ENCODE measurements at regions not wholly inside any gene's neighbourhood (a gene's known extent, or its start where the extent isn't known, plus 50 kb on each side); places are given as distances from the start of the nearest gene placed in this dataset.

GRCh38 chr14:84013424-84013823 lies 1516.5 kb upstream of the FLRT2 start:
- DNase-seq (ENCODE audit: low read depth in 1 of 2, low spot score in 1 of 2) = no peak

DNA sequence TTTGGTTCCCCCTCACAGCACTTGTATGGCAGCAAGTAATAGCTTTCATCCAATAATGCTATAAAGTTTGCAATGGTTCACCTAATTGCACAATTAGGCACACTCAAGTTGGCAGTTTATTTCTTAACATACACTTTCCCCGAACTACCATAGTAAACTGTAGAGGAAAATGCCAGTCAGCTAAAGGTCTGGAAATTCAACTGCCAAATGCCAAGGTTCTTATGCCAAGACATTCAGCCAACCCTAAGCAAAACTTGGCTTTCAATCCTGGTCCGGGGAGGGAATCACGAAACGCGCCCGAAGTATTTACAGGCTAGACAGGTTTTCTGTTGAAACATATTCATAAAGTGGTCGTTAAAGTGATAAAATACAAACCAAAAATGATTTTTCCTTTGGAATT lies 1512.4 kb upstream of the FLRT2 start:
- DNase-seq (ENCODE audit: low read depth in 1 of 2, low spot score in 1 of 2) = no peak

DNA sequence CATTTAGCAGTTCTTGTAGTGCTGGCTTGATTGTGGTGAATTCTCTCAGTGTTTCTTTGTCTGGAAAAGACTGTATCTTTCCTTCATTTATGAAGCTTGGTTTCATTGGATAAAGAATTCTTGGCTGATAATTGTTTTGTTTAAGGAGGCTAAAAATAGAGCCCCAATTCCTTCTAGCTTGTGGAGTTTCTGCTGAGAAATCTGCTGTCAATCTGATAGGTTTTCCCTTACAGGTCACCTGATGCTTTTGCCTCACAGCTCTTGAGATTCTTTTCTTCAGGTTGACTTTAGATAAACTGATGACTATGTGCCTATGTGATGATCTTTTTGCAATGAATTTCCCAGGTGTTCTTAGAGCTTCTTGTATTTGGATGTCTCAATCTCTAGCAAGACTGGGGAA lies 1508.5 kb upstream of the FLRT2 start:
- DNase-seq (ENCODE audit: low read depth in 1 of 2, low spot score in 1 of 2) = no peak

DNA sequence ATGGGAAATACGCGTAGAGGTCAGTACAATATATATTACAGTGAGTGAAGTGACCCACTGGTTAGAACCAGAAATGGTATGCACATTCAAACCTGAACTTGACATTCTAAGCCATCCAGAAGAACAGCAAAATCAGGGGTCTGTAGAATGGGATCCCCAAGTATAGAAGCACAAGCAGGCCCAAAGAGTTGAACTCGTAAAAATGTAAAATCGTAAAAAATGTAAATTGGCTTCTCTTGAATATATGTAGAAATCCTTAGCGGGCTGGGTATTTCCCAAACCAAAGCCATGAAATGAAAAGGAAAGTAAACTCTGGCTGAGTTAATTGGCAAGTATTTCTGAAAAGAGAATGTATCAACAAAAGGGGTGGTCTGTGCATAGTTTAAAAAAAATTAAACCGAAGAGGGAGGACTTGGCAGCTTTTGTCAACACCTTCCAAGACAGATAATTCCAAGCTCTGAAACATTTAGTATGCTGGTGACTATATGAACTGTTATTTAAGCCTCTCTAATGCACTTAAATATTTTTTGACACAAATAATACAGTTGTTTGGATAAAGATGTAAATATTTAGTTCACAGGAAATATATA lies 1505.6 kb upstream of the FLRT2 start:
- no peak for DNase-seq (ENCODE audit: low read depth in 1 of 2, low spot score in 1 of 2)

DNA sequence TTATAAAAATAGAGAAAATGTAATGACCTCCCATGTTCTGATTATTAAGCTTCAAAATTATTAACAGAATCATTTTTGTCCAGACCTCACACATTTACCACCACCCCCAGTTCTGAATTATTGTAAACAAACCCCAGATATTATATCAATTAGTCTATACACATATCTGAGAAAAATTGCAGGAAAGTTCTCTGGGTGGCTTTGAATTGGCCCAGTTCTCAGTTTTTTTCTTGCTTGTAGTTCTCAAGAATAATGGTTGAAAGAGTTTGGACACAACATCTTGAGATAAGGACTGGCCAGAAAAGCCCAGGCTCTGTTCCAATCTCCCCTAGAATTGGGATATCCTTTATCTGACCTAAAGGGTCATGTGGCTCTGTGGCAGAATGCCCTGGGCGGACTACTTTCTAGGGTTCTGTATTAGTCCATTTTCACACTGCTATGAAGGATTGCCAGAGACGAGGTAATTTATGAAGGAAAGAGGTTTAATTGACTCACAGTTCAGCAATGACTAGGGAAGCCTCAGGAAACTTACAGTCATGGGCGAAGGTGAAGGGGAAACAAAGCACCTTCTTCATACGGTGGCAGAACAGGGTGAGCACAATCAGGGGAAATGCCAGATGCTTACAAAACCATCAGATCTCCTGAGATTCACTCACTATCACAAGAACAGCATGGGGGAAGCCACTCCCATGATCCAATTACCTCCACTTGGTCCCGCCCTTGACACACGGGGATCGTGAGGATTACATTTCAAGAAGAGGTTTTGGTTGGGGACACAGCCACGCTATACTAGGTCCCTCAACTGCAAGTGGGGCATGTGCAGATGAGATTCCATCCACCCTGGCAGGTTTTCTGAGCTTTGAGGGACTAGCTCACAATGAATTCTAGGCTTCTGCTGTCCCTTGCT lies 1504.6 kb upstream of the FLRT2 start:
- DNase-seq (ENCODE audit: low read depth in 1 of 2, low spot score in 1 of 2) = no peak

DNA sequence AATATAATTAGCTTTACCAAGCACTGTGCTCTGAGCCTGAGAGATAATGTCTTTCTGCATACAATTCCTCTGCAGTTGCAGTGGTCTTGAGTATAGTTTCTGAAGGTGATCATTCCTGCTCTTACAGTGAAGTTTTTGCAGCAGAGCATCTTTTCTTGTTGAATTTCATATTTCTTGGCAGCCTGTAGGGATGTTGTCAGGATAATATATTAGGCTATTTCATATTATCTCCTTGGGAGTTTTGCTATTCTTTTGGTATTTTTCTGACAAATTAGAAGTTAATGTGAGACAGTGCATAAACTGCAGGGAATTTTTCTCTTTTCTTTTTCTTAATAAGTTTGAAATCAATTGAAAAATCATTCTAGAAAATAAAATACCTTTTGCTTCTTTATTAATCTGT lies 1502.6 kb upstream of the FLRT2 start:
- no peak for DNase-seq (ENCODE audit: low read depth in 1 of 2, low spot score in 1 of 2)

- no peak for DNase-seq (ENCODE audit: low read depth in 1 of 2, low spot score in 1 of 2)
These were observed 1501.8 kb upstream of the FLRT2 start for GRCh38 chr14:84028080-84028604.

DNA sequence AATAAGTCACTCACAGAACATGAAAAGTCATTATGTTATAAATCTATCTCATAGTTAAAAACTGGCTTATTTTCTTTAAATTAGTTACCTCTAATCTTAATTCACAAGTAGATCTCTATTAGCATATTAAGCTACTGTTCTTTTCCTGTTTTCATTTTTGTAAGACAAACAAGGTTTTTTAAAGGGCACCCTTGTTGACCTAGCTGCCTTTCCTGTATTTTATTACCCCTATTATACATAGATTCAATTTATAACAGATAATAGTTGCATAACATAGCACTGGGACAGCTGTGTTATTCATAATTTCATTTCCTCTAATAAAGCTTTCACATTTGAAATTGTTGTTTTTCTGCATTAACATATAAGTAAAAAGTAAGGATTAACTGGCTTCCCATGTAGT lies 1500.7 kb upstream of the FLRT2 start:
- DNase-seq (ENCODE audit: low read depth in 1 of 2, low spot score in 1 of 2) = no peak

GRCh38 chr14:84029720-84030119 lies 1500.2 kb upstream of the FLRT2 start:
- no peak for DNase-seq (ENCODE audit: low read depth in 1 of 2, low spot score in 1 of 2)

- no peak for DNase-seq (ENCODE audit: low read depth in 1 of 2, low spot score in 1 of 2)
These were observed 1493.1 kb upstream of the FLRT2 start for GRCh38 chr14:84036840-84037239.

- no peak for DNase-seq (ENCODE audit: low read depth in 1 of 2, low spot score in 1 of 2)
These were observed 1492.4 kb upstream of the FLRT2 start for GRCh38 chr14:84037593-84037992.

GRCh38 chr14:84040101-84040500 lies 1489.8 kb upstream of the FLRT2 start:
- DNase-seq (ENCODE audit: low read depth in 1 of 2, low spot score in 1 of 2) = no peak

GRCh38 chr14:84041421-84041820 lies 1488.5 kb upstream of the FLRT2 start:
- no peak for DNase-seq (ENCODE audit: low read depth in 1 of 2, low spot score in 1 of 2)

- no peak for DNase-seq (ENCODE audit: low read depth in 1 of 2, low spot score in 1 of 2)
These were observed 1487.0 kb upstream of the FLRT2 start for GRCh38 chr14:84042992-84043391.

- no peak for DNase-seq (ENCODE audit: low read depth in 1 of 2, low spot score in 1 of 2)
These were observed 1465.4 kb upstream of the FLRT2 start for GRCh38 chr14:84064316-84065125.

DNA sequence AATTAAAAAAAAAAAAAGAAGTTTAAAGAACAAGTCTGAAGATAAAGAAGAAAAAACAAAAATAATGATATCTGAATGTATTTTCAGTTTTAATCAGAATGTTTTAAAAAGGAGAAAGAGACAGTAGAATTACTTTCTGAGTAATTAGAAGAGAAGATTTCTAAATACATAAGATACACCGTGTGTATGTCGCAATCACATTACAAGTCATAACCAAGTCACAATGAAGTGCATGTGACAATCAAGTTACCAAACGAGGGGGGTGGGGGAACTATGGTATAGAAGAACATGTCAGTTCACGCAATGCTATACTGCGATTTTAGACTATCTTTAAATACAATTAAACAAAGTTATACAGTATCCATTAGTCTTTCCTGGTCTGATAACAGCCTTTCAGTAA lies 1464.1 kb upstream of the FLRT2 start:
- DNase-seq (ENCODE audit: low read depth in 1 of 2, low spot score in 1 of 2) = no peak

DNA sequence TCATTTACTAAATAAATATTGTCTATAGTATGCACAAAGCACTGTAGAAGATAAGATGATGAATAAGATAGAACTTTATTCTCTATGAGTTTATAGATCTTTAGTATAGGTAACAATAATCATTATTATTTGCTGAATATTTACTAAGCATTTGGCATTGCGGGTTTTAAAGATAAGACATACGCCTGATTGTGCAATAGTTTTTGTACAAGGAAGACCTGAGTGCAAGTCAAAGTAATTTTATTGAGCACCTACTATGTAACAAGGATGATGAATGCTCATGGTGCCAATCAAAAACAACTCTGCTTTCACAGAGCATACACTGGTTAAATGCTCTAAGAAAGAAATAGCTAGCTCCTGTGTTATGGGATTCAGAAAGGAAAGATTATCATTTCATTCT lies 1461.7 kb upstream of the FLRT2 start:
- no peak for DNase-seq (ENCODE audit: low read depth in 1 of 2, low spot score in 1 of 2)

- DNase-seq (ENCODE audit: low read depth in 1 of 2, low spot score in 1 of 2) = no peak
These were observed 1458.9 kb upstream of the FLRT2 start for GRCh38 chr14:84071061-84071460.

DNA sequence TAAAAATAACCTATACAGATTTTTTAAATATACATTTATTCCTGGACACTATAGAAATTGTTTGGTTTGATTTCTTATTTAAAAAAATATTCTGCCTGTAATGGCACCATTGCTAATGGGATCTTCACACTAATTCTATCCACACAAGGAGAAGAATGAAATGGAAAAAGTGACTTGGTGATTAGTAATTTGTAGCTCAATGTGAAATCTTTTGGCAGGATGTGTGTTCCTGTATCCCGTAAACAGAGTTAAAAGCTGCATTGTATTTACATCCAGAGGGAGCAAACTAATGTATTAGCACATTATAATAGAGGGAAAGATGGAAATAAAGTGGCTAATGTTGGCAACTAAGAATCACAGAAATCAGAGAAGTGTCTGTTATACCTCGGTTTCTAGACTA lies 1455.3 kb upstream of the FLRT2 start:
- DNase-seq (ENCODE audit: low read depth in 1 of 2, low spot score in 1 of 2) = no peak

DNA sequence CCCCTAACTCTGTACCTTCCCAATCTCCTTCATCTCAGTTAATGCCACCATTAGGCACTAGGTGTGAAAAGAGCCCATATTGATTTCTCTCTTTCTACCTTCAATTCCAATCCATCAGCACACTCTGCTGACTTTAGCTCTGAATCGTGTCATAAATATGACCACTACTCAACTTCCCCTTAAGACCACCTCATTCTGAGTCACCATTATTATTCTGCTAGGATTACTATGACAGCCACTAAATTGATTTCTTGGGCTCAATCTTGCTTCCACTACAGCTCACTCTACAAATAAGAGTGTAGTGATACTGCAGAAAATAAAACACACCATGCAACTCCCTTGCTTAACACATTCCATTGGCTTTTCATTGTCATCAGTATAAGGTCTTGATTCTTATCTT lies 1449.0 kb upstream of the FLRT2 start:
- DNase-seq (ENCODE audit: low read depth in 1 of 2, low spot score in 1 of 2) = no peak

DNA sequence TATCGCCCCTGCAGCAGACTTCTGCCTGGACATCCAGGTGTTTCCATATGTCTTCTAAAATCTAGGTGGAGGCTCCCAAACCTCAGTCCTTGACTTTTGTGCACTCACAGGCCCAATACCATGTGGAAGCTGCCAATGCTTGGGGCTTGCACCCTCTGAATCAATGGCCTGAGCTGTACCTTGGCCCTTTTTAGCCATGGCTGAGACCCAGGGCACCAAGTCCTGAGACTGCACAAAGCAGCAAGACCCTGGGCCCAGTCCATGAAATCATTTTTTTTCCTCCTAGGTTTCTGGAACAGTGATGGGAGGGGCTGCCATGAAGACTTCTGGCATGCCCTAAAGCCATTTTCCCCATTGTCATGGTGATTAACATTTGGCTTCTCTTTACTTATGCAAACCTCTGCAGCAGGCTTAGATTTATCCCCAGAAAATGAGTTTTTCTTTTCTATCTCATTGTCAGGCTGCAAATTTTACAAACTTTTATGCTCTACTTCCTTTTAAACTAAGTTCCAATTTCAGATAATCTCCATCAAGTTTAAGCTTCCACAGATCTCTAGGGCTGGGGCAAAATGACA lies 1445.8 kb upstream of the FLRT2 start:
- no peak for DNase-seq (ENCODE audit: low read depth in 1 of 2, low spot score in 1 of 2)

Data from activated CD4-positive, alpha-beta T cell treated with anti-CD3 and anti-CD28 coated beads, Interleukin-2, amount 50 U/mL, for 24 hours (primary cell).